Stimulated activated naive B cell treated with anti-CD40 and anti-IgM and Interleukin-4, amounts not matched to agents 10 μg/mL and 1 μg/mL and 100 μg/mL, for 72 hours (primary cell): ENCODE measurements at regions not wholly inside any gene's neighbourhood (a gene's known extent, or its start where the extent isn't known, plus 50 kb on each side); places are given as distances from the start of the nearest gene placed in this dataset.

Source experiments
- ATAC-seq, 2 donors: fragments of 150-1000 bp; cut with Tn5 transposase; replicated peaks; 2 replicates each; pipeline ENCODE4 v1.10.0; 2021; ENCODE audit warnings: moderate library complexity in 1 of 2
- DNase-seq: peaks from one replicate; pipeline ENCODE4 v3.0.0; 2021
- H3K27ac Mint-ChIP-seq: one replicate; pipeline ENCODE4 v1.8.0; 2022; ENCODE audit warnings: mild to moderate bottlenecking, mixed read lengths
- H3K27me3 Mint-ChIP-seq, 2 donors: one replicate each; pipeline ENCODE4 v1.8.0; 2022; ENCODE audit warnings: mixed read lengths in 2 of 2
- H3K36me3 Mint-ChIP-seq, 2 donors: one replicate each; pipeline ENCODE4 v1.8.0; 2022; ENCODE audit warnings: mixed read lengths in 2 of 2, mild to moderate bottlenecking in 1 of 2
- H3K4me1 Mint-ChIP-seq, 2 donors: one replicate each; pipeline ENCODE4 v1.8.0; 2022; ENCODE audit warnings: mixed read lengths in 2 of 2, mild to moderate bottlenecking in 1 of 2
- H3K4me3 Mint-ChIP-seq, 2 donors: one replicate each; pipeline ENCODE4 v1.8.0; 2022; ENCODE audit warnings: mild to moderate bottlenecking in 2 of 2, mixed read lengths in 2 of 2, moderate library complexity in 1 of 2
- H3K9me3 Mint-ChIP-seq, 2 donors: one replicate each; pipeline ENCODE4 v1.8.0; 2022; ENCODE audit warnings: mixed read lengths in 2 of 2, mild to moderate bottlenecking in 1 of 2

- Mint-ChIP-seq H3K27ac (no peak overlapping the region), H3K4me1 (no peaks in the 10 kb centered on the region), H3K4me3 (no peak overlapping the region), H3K27me3 (peaks cover 0 to 4% of the 10 kb centered on the region in 2 donors), H3K36me3 (no peaks in the 10 kb centered on the region), H3K9me3 (peaks cover 0 to 7% of the 10 kb centered on the region in 2 donors)
- ATAC-seq, result no peak
- no peak for DNase-seq
These were observed 1045.6 kb downstream of the BCL11B start for GRCh38 chr14:98226411-98226810.

- ATAC-seq, result no peak
- no peaks in the 10 kb centered on the region for H3K4me1 Mint-ChIP-seq
These were observed 1044.8 kb downstream of the BCL11B start for GRCh38 chr14:98227000-98227726.

GRCh38 chr14:98227727-98228111, 1044.3 kb downstream of the BCL11B start:
- no peak overlapping the region for H3K4me3 Mint-ChIP-seq
- no peaks in the 10 kb centered on the region for H3K4me1 Mint-ChIP-seq
- H3K27me3 Mint-ChIP-seq, result peaks cover 0 to 4% of the 10 kb centered on the region in 2 donors
- no peak for DNase-seq
- no peak for ATAC-seq
- H3K36me3 Mint-ChIP-seq, result no peaks in the 10 kb centered on the region
- H3K9me3 Mint-ChIP-seq, result peaks cover 0 to 7% of the 10 kb centered on the region in 2 donors
- H3K27ac Mint-ChIP-seq, result no peak overlapping the region

More at GRCh38 chr14:98227000-98227726, 1044.8 kb downstream of the BCL11B start:
- H3K4me3 Mint-ChIP-seq, result no peak overlapping the region
- peaks cover 0 to 7% of the 10 kb centered on the region in 2 donors for H3K9me3 Mint-ChIP-seq
- H3K27ac Mint-ChIP-seq, result no peak overlapping the region
- H3K36me3 Mint-ChIP-seq, result no peaks in the 10 kb centered on the region
- DNase-seq, result no peak
- H3K27me3 Mint-ChIP-seq, result peaks cover 0 to 4% of the 10 kb centered on the region in 2 donors

GRCh38 chr14:98229656-98230366, 1042.2 kb downstream of the BCL11B start:
- Mint-ChIP-seq H3K27ac (no peak overlapping the region), H3K36me3 (no peaks in the 10 kb centered on the region), H3K4me3 (no peak overlapping the region), H3K4me1 (no peaks in the 10 kb centered on the region), H3K27me3 (peaks cover 0 to 4% of the 10 kb centered on the region in 2 donors), H3K9me3 (peaks cover 0 to 5% of the 10 kb centered on the region in 2 donors)
- ATAC-seq, result no peak
- DNase-seq, result no peak

GRCh38 chr14:98230411-98230810, 1041.6 kb downstream of the BCL11B start:
- H3K27ac Mint-ChIP-seq, result no peak overlapping the region
- H3K4me1 Mint-ChIP-seq, result no peaks in the 10 kb centered on the region
- peaks cover 0 to 5% of the 10 kb centered on the region in 2 donors for H3K9me3 Mint-ChIP-seq
- ATAC-seq (no peak), DNase-seq (no peak)
- H3K27me3 Mint-ChIP-seq, result peaks cover 0 to 4% of the 10 kb centered on the region in 2 donors
- H3K36me3 Mint-ChIP-seq, result no peaks in the 10 kb centered on the region
- no peak overlapping the region for H3K4me3 Mint-ChIP-seq

GRCh38 chr14:98231210-98231609, 1040.8 kb downstream of the BCL11B start:
- ATAC-seq, result no peak

GRCh38 chr14:98233656-98234055, 1038.3 kb downstream of the BCL11B start:
- peaks cover 0 to 3% of the 10 kb centered on the region in 2 donors for H3K9me3 Mint-ChIP-seq
- no peaks in the 10 kb centered on the region for H3K36me3 Mint-ChIP-seq
- H3K27me3 Mint-ChIP-seq, result no peaks in the 10 kb centered on the region
- ATAC-seq (no peak), DNase-seq (no peak)
- no peaks in the 10 kb centered on the region for H3K4me1 Mint-ChIP-seq
- no peak overlapping the region for H3K27ac Mint-ChIP-seq
- H3K4me3 Mint-ChIP-seq, result no peak overlapping the region

More at GRCh38 chr14:98231210-98231609, 1040.8 kb downstream of the BCL11B start:
- peaks cover 0 to 4% of the 10 kb centered on the region in 2 donors for H3K27me3 Mint-ChIP-seq
- no peak for DNase-seq
- no peak overlapping the region for H3K27ac Mint-ChIP-seq
- H3K9me3 Mint-ChIP-seq, result peaks cover 0 to 3% of the 10 kb centered on the region in 2 donors
- no peaks in the 10 kb centered on the region for H3K4me1 Mint-ChIP-seq
- no peak overlapping the region for H3K4me3 Mint-ChIP-seq
- H3K36me3 Mint-ChIP-seq, result no peaks in the 10 kb centered on the region

- DNase-seq, result no peak
- no peak for ATAC-seq
- Mint-ChIP-seq H3K27ac (no peak overlapping the region), H3K4me1 (no peaks in the 10 kb centered on the region), H3K36me3 (no peaks in the 10 kb centered on the region), H3K27me3 (no peaks in the 10 kb centered on the region), H3K4me3 (no peak overlapping the region), H3K9me3 (peaks cover 0 to 3% of the 10 kb centered on the region in 2 donors)
These were observed 1037.8 kb downstream of the BCL11B start for GRCh38 chr14:98234208-98234607.

- Mint-ChIP-seq H3K9me3 (peaks cover 0 to 3% of the 10 kb centered on the region in 2 donors), H3K4me3 (no peak overlapping the region), H3K27ac (no peak overlapping the region), H3K36me3 (no peaks in the 10 kb centered on the region), H3K27me3 (no peaks in the 10 kb centered on the region), H3K4me1 (no peaks in the 10 kb centered on the region)
- no peak for ATAC-seq
- DNase-seq, result no peak
These were observed 1035.7 kb downstream of the BCL11B start for GRCh38 chr14:98236314-98236713.

- H3K27me3 Mint-ChIP-seq, result no peaks in the 10 kb centered on the region
These were observed 1034.1 kb downstream of the BCL11B start for GRCh38 chr14:98237939-98238338.

GRCh38 chr14:98240376-98240775, 1031.6 kb downstream of the BCL11B start:
- Mint-ChIP-seq H3K9me3 (no peaks in the 10 kb centered on the region), H3K4me1 (no peaks in the 10 kb centered on the region), H3K27me3 (no peaks in the 10 kb centered on the region), H3K36me3 (no peaks in the 10 kb centered on the region), H3K4me3 (no peak overlapping the region), H3K27ac (no peak overlapping the region)
- no peak for ATAC-seq
- no peak for DNase-seq

More at GRCh38 chr14:98237939-98238338, 1034.1 kb downstream of the BCL11B start:
- Mint-ChIP-seq H3K36me3 (no peaks in the 10 kb centered on the region), H3K27ac (no peak overlapping the region), H3K9me3 (peaks cover 0 to 3% of the 10 kb centered on the region in 2 donors), H3K4me3 (no peak overlapping the region), H3K4me1 (no peaks in the 10 kb centered on the region)
- DNase-seq (no peak), ATAC-seq (no peak)

GRCh38 chr14:98242903-98243302, 1029.1 kb downstream of the BCL11B start:
- no peaks in the 10 kb centered on the region for H3K36me3 Mint-ChIP-seq
- H3K27ac Mint-ChIP-seq, result no peak overlapping the region
- no peaks in the 10 kb centered on the region for H3K27me3 Mint-ChIP-seq
- peaks cover 0 to 4% of the 10 kb centered on the region in 2 donors for H3K9me3 Mint-ChIP-seq
- no peaks in the 10 kb centered on the region for H3K4me1 Mint-ChIP-seq
- H3K4me3 Mint-ChIP-seq, result no peak overlapping the region
- ATAC-seq, result no peak
- no peak for DNase-seq

GRCh38 chr14:98243332-98243731, 1028.7 kb downstream of the BCL11B start:
- no peak for DNase-seq
- H3K27ac Mint-ChIP-seq, result no peak overlapping the region
- H3K36me3 Mint-ChIP-seq, result no peaks in the 10 kb centered on the region
- H3K27me3 Mint-ChIP-seq, result no peaks in the 10 kb centered on the region
- H3K4me1 Mint-ChIP-seq, result no peaks in the 10 kb centered on the region
- no peak for ATAC-seq
- H3K9me3 Mint-ChIP-seq, result peaks cover 0 to 4% of the 10 kb centered on the region in 2 donors
- no peak overlapping the region for H3K4me3 Mint-ChIP-seq

GRCh38 chr14:98244162-98244948, 1027.6 kb downstream of the BCL11B start:
- no peak overlapping the region for H3K4me3 Mint-ChIP-seq
- H3K36me3 Mint-ChIP-seq, result no peaks in the 10 kb centered on the region
- H3K9me3 Mint-ChIP-seq, result peaks cover 0 to 4% of the 10 kb centered on the region in 2 donors
- H3K27me3 Mint-ChIP-seq, result no peaks in the 10 kb centered on the region
- DNase-seq, result no peak
- ATAC-seq, result no peak
- no peak overlapping the region for H3K27ac Mint-ChIP-seq
- H3K4me1 Mint-ChIP-seq, result no peaks in the 10 kb centered on the region
